ENCODE measurements at regions not wholly inside any gene's neighbourhood (a gene's known extent, or its start where the extent isn't known, plus 50 kb on each side); places are given as distances from the start of the nearest gene placed in this dataset.

DNA sequence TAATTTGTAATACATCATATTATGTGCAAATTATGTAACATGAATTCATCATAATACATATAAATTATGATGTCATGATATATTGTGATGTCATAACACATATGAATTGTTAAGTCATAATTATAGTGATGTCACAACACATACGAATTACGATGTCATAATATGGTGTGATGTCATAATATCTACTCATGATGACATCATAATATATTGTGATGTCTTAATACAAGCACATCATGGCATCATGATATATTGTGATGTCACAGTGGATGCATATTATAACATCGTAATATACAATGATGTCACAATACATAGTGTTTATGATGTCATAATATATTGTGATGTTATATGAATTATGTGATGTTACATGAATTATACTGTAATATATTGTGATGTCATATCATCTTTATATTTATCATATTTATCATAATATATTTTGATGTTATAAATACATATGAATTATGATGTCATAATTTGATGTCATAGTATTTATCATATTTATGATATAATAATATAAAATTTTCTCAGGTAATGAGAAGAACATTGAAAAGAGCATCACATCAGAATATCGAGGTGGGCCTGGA is 1793.0 kb downstream of the TP53TG3F start (continued):
- TF ChIP-seq CAMTA2 (CRISPR knock-in tag; conservative IDR thresholded peaks at IDR 0.05) (no peak), TCF3 (CRISPR knock-in tag; IDR thresholded peaks at IDR 0.05) (no peak), SMARCB1 (IDR thresholded peaks at IDR 0.05; ENCODE audit: insufficient read length, low read depth) (no peak), JUNB (CRISPR knock-in tag; conservative IDR thresholded peaks at IDR 0.05) (peak; percentile 88), ZNF124 (CRISPR knock-in tag; IDR thresholded peaks at IDR 0.05) (no peak), ZNF717 (CRISPR knock-in tag; IDR thresholded peaks at IDR 0.05) (no peak), PRPF4 (IDR thresholded peaks at IDR 0.05; ENCODE audit: insufficient read depth, low read depth, low read length, poor library complexity, severe bottlenecking) (no peak), PHF8 (IDR thresholded peaks at IDR 0.05; ENCODE audit: borderline replicate concordance, low read length) (no peak), NFXL1 (CRISPR knock-in tag; IDR thresholded peaks at IDR 0.05) (no peak), KLF10 (CRISPR knock-in tag; IDR thresholded peaks at IDR 0.05) (no peak), DDX20 (tag; IDR thresholded peaks at IDR 0.05; ENCODE audit: low read depth) (no peak), SMC3 (conservative IDR thresholded peaks at IDR 0.05; ENCODE audit: insufficient read depth, low read depth, low read length) (no peak), CBFB (CRISPR knock-in tag; IDR thresholded peaks at IDR 0.05) (no peak), YY1 (IDR thresholded peaks at IDR 0.05; ENCODE audit: borderline replicate concordance in 1 of 3, control insufficient read depth in 1 of 3, extremely low read depth in 1 of 3, insufficient read depth in 3 of 3, insufficient read length in 1 of 3, insufficient replicate concordance in 2 of 3, low read depth in 1 of 3, low read length in 2 of 3) (no peak), EP400 (IDR thresholded peaks at IDR 0.05) (no peak), SMAD2 (IDR thresholded peaks at IDR 0.05; ENCODE audit: low read depth, low read length) (no peak), PYGO2 (tag; IDR thresholded peaks at IDR 0.05) (no peak), ZNF274 (IDR thresholded peaks at IDR 0.05; ENCODE audit: borderline replicate concordance, low read depth, low read length) (no peak), POLR3A (IDR thresholded peaks at IDR 0.05; ENCODE audit: borderline replicate concordance, extremely low read depth, insufficient read depth, insufficient read length) (no peak), ZBED1 (IDR thresholded peaks at IDR 0.05) (no peak), ZNF384 (IDR thresholded peaks at IDR 0.05; ENCODE audit: low read depth, low read length) (no peak), ASH1L (IDR thresholded peaks at IDR 0.05; ENCODE audit: borderline replicate concordance, low read depth, partially characterized antibody) (no peak), ZNF75A (CRISPR knock-in tag; IDR thresholded peaks at IDR 0.05) (no peak), CCNT2 (IDR thresholded peaks at IDR 0.05; ENCODE audit: borderline replicate concordance, extremely low read depth, insufficient read length, low read depth, low read length) (no peak), ATF1 (CRISPR knock-in tag; IDR thresholded peaks at IDR 0.05) (no peak), ATF1 (tag; IDR thresholded peaks at IDR 0.05) (peak; percentile 98)
- TF ChIP-seq, protein P1, sequence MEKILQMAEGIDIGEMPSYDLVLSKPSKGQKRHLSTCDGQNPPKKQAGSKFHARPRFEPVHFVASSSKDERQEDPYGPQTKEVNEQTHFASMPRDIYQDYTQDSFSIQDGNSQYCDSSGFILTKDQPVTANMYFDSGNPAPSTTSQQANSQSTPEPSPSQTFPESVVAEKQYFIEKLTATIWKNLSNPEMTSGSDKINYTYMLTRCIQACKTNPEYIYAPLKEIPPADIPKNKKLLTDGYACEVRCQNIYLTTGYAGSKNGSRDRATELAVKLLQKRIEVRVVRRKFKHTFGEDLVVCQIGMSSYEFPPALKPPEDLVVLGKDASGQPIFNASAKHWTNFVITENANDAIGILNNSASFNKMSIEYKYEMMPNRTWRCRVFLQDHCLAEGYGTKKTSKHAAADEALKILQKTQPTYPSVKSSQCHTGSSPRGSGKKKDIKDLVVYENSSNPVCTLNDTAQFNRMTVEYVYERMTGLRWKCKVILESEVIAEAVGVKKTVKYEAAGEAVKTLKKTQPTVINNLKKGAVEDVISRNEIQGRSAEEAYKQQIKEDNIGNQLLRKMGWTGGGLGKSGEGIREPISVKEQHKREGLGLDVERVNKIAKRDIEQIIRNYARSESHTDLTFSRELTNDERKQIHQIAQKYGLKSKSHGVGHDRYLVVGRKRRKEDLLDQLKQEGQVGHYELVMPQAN (IDR thresholded peaks at IDR 0.05; ENCODE audit: borderline replicate concordance), result no peak
- TF ChIP-seq, protein P2, sequence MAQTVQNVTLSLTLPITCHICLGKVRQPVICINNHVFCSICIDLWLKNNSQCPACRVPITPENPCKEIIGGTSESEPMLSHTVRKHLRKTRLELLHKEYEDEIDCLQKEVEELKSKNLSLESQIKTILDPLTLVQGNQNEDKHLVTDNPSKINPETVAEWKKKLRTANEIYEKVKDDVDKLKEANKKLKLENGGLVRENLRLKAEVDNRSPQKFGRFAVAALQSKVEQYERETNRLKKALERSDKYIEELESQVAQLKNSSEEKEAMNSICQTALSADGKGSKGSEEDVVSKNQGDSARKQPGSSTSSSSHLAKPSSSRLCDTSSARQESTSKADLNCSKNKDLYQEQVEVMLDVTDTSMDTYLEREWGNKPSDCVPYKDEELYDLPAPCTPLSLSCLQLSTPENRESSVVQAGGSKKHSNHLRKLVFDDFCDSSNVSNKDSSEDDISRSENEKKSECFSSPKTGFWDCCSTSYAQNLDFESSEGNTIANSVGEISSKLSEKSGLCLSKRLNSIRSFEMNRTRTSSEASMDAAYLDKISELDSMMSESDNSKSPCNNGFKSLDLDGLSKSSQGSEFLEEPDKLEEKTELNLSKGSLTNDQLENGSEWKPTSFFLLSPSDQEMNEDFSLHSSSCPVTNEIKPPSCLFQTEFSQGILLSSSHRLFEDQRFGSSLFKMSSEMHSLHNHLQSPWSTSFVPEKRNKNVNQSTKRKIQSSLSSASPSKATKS (CRISPR knock-in tag; IDR thresholded peaks at IDR 0.05), result no peak

All from K562 (cell line).